C4-2B (cell line): ENCODE measurements at regions not wholly inside any gene's neighbourhood (a gene's known extent, or its start where the extent isn't known, plus 50 kb on each side); places are given as distances from the start of the nearest gene placed in this dataset.

Experiments used
- H3K27ac ChIP-seq: fragments of 450-650 bp; 2 replicates; pipeline ENCODE4 v1.5.1; 2017
- CTCF ChIP-seq: fragments of 450-650 bp; conservative IDR thresholded peaks from 2 replicates; pipeline ENCODE4 v1.5.1; 2017; ENCODE audit warnings: mild to moderate bottlenecking
- ZFX ChIP-seq: fragments of 450-650 bp; IDR thresholded peaks from 2 replicates; pipeline ENCODE4 v1.6.1; 2017

- TF ChIP-seq CTCF (no peak), ZFX (no peak)
- H3K27ac ChIP-seq = no peak overlapping the region
These were observed 464.1 kb upstream of the ARID1B start for GRCh38 chr6:156313037-156313436.

- peak overlapping the region; percentile 15; the same call in 1 of the 2 replicates for H3K27ac ChIP-seq
- no peak for TF ChIP-seq CTCF
These were observed 465.9 kb upstream of the ARID1B start for GRCh38 chr6:156311291-156311690.

GRCh38 chr6:156310701-156311100, 466.5 kb upstream of the ARID1B start:
- H3K27ac ChIP-seq = peak overlapping the region; percentile 15; the same call in 1 of the 2 replicates
- TF ChIP-seq CTCF (no peak), ZFX (no peak)

GRCh38 chr6:156309017-156309416, 468.2 kb upstream of the ARID1B start:
- TF ChIP-seq CTCF = no peak
- TF ChIP-seq ZFX = no peak
- H3K27ac ChIP-seq = no peak overlapping the region

- no peak overlapping the region for H3K27ac ChIP-seq
- TF ChIP-seq CTCF (no peak), ZFX (no peak)
These were observed 468.6 kb upstream of the ARID1B start for GRCh38 chr6:156308604-156309003.

- TF ChIP-seq ZFX (no peak), CTCF (no peak)
- H3K27ac ChIP-seq = no peak overlapping the region
These were observed 470.6 kb upstream of the ARID1B start for GRCh38 chr6:156306531-156306930.

GRCh38 chr6:156283091-156283490, 494.1 kb upstream of the ARID1B start:
- TF ChIP-seq ZFX (no peak), CTCF (no peak)
- H3K27ac ChIP-seq = no peak overlapping the region
